Mammary epithelial cell (primary cell): ENCODE measurements at regions not wholly inside any gene's neighbourhood (a gene's known extent, or its start where the extent isn't known, plus 50 kb on each side); places are given as distances from the start of the nearest gene placed in this dataset.

ENCODE experiments used
- CTCF ChIP-seq, 2 donors: IDR thresholded peaks in 1 of 2; conservative IDR thresholded peaks in 1 of 2; 2 replicates each; pipeline ENCODE4 v1.5.1; 2011 to 2012; ENCODE audit warnings: inconsistent platforms in 2 of 2, low read length in 2 of 2, mild to moderate bottlenecking in 2 of 2, control low read depth in 1 of 2, low read depth in 1 of 2; ENCODE audit not compliant: insufficient read depth in 1 of 2; ENCODE audit errors: extremely low read depth in 1 of 2
- EZH2 ChIP-seq: IDR thresholded peaks from 2 replicates; pipeline ENCODE4 v1.6.1; 2012; ENCODE audit warnings: low read length, inconsistent platforms, borderline replicate concordance

GRCh38 chrX:107567370-107567769, 60.9 kb upstream of the PRPS1 start:
- TF ChIP-seq CTCF (conservative IDR thresholded peaks at IDR 0.05 in 1 of 2, IDR thresholded peaks at IDR 0.05 in 1 of 2; ENCODE audit: extremely low read depth in 1 of 2, insufficient read depth in 1 of 2, low read depth in 1 of 2, low read length in 2 of 2) (no peak), EZH2 (no peak)
